ENCODE measurements at regions not wholly inside any gene's neighbourhood (a gene's known extent, or its start where the extent isn't known, plus 50 kb on each side); places are given as distances from the start of the nearest gene placed in this dataset.
"Not testable (repeated sequence)": the region's sequence is repeated elsewhere in the genome, so short reads cannot be mapped to it uniquely, and the experiment has no call there.

GRCh38 chr2:154557906-154558305, 140.6 kb upstream of the KCNJ3 start:
- peaks cover 13% of the 10 kb centered on the region for H3K27me3 Mint-ChIP-seq (ENCODE audit: insufficient read depth, unreplicated experiment)
- BruUV-seq (replicated peaks), result no TSS peak
- no peak for DNase-seq (ENCODE audit: unreplicated experiment)
- ChIA-PET CTCF (no interaction called here), POLR2A (no interaction called here)
- H3K27ac Mint-ChIP-seq (ENCODE audit: low read depth, unreplicated experiment), result no peak overlapping the region
- intact Hi-C loops (cut with micrococcal nuclease), result no loop called here
- no peaks in the 10 kb centered on the region for H3K36me3 Mint-ChIP-seq (ENCODE audit: insufficient read depth, unreplicated experiment)
- H3K4me3 Mint-ChIP-seq (ENCODE audit: unreplicated experiment), result no peak overlapping the region
- TF ChIP-seq CTCF (IDR thresholded peaks at IDR 0.05; ENCODE audit: unreplicated experiment), result no peak
- H3K4me1 Mint-ChIP-seq (ENCODE audit: insufficient read depth, unreplicated experiment), result no peaks in the 10 kb centered on the region
- H3K9me3 Mint-ChIP-seq (ENCODE audit: unreplicated experiment), result no peaks in the 10 kb centered on the region

- ChIA-PET POLR2A (no interaction called here), CTCF (interaction anchor here (0.6 kb wide), 1 partner anchor 10 kb away, joined by 3 read pairs; no protein-coding TSS in a partner anchor)
- DNase-seq (ENCODE audit: unreplicated experiment), result no peak
- no peaks in the 10 kb centered on the region for H3K27me3 Mint-ChIP-seq (ENCODE audit: insufficient read depth, unreplicated experiment)
- no TSS peak for BruUV-seq (replicated peaks)
- no peaks in the 10 kb centered on the region for H3K9me3 Mint-ChIP-seq (ENCODE audit: unreplicated experiment)
- intact Hi-C loops (cut with micrococcal nuclease), result no loop called here
- H3K4me3 Mint-ChIP-seq (ENCODE audit: unreplicated experiment), result no peak overlapping the region
- TF ChIP-seq CTCF (IDR thresholded peaks at IDR 0.05; ENCODE audit: unreplicated experiment), result no peak
- H3K27ac Mint-ChIP-seq (ENCODE audit: low read depth, unreplicated experiment), result no peak overlapping the region
- H3K4me1 Mint-ChIP-seq (ENCODE audit: insufficient read depth, unreplicated experiment), result no peaks in the 10 kb centered on the region
- H3K36me3 Mint-ChIP-seq (ENCODE audit: insufficient read depth, unreplicated experiment), result no peaks in the 10 kb centered on the region
Observed at GRCh38 chr2:154565433-154565832, 133.1 kb upstream of the KCNJ3 start.

- ChIA-PET CTCF (no interaction called here), POLR2A (no interaction called here)
- DNase-seq (ENCODE audit: unreplicated experiment), result no peak
- no TSS peak for BruUV-seq (replicated peaks)
- H3K9me3 Mint-ChIP-seq (ENCODE audit: unreplicated experiment), result no peaks in the 10 kb centered on the region
- H3K36me3 Mint-ChIP-seq (ENCODE audit: insufficient read depth, unreplicated experiment), result no peaks in the 10 kb centered on the region
- TF ChIP-seq CTCF (IDR thresholded peaks at IDR 0.05; ENCODE audit: unreplicated experiment), result no peak
- no peak overlapping the region for H3K27ac Mint-ChIP-seq (ENCODE audit: low read depth, unreplicated experiment)
- intact Hi-C loops (cut with micrococcal nuclease), result no loop called here
- H3K4me1 Mint-ChIP-seq (ENCODE audit: insufficient read depth, unreplicated experiment), result no peaks in the 10 kb centered on the region
- H3K4me3 Mint-ChIP-seq (ENCODE audit: unreplicated experiment), result no peak overlapping the region
- H3K27me3 Mint-ChIP-seq (ENCODE audit: insufficient read depth, unreplicated experiment), result no peaks in the 10 kb centered on the region
Observed at GRCh38 chr2:154568413-154568812, 130.1 kb upstream of the KCNJ3 start.

- no peak for DNase-seq (ENCODE audit: unreplicated experiment)
- H3K4me3 Mint-ChIP-seq (ENCODE audit: unreplicated experiment), result no peak overlapping the region
- no peaks in the 10 kb centered on the region for H3K36me3 Mint-ChIP-seq (ENCODE audit: insufficient read depth, unreplicated experiment)
- intact Hi-C loops (cut with micrococcal nuclease), result no loop called here
- TF ChIP-seq CTCF (IDR thresholded peaks at IDR 0.05; ENCODE audit: unreplicated experiment), result no peak
- no TSS peak for BruUV-seq (replicated peaks)
- no peaks in the 10 kb centered on the region for H3K4me1 Mint-ChIP-seq (ENCODE audit: insufficient read depth, unreplicated experiment)
- CTCF ChIA-PET, result no interaction called here
- no peaks in the 10 kb centered on the region for H3K9me3 Mint-ChIP-seq (ENCODE audit: unreplicated experiment)
- POLR2A ChIA-PET, result no interaction called here
- no peaks in the 10 kb centered on the region for H3K27me3 Mint-ChIP-seq (ENCODE audit: insufficient read depth, unreplicated experiment)
- no peak overlapping the region for H3K27ac Mint-ChIP-seq (ENCODE audit: low read depth, unreplicated experiment)
Observed at GRCh38 chr2:154570501-154570900, 128.0 kb upstream of the KCNJ3 start.

- H3K27me3 Mint-ChIP-seq (ENCODE audit: insufficient read depth, unreplicated experiment); H3K9me3 Mint-ChIP-seq (ENCODE audit: unreplicated experiment); intact Hi-C loops (cut with micrococcal nuclease); BruUV-seq (replicated peaks); CTCF ChIA-PET; H3K4me3 Mint-ChIP-seq (ENCODE audit: unreplicated experiment); H3K36me3 Mint-ChIP-seq (ENCODE audit: insufficient read depth, unreplicated experiment); H3K4me1 Mint-ChIP-seq (ENCODE audit: insufficient read depth, unreplicated experiment); POLR2A ChIA-PET; DNase-seq (ENCODE audit: unreplicated experiment); H3K27ac Mint-ChIP-seq (ENCODE audit: low read depth, unreplicated experiment): not testable (repeated sequence)
Observed at GRCh38 chr2:154576699-154577098, 121.8 kb upstream of the KCNJ3 start.

All from MCF 10A (cell line).